ENCODE measurements at regions not wholly inside any gene's neighbourhood (a gene's known extent, or its start where the extent isn't known, plus 50 kb on each side); places are given as distances from the start of the nearest gene placed in this dataset.

DNA sequence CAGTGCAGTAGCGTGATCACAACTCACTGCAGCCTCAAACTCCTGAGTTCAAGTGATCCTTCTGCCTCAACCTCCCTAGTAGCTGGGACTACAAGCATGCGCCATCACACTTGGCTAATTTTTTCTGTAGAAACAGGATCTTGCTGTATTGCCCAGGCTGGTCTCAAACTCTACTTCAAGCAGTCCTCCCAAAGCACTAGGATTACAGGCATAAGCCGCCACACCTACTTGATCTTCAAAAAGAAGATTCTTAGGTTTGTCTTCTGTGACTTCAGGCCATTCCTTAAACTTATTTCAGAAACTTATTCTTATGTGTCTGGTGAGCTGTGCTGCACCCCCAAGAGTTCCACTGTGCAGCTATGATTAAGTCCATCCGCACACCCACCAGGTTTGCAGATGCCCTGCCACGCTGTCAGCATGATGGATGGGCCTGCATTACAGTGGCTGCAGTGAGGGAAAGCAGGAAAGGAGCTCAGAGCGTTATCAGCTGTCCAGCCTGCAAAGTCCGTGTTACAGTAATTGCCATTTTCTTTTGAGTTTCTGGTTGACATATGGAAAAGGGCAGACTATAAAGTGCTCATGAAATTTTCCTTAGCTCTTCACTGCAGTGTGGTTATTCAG is 146.6 kb downstream of the AASDH start:
- H3K36me3 Mint-ChIP-seq (ENCODE audit: insufficient read depth in 1 of 3, low read depth in 3 of 3) = no peaks in the 10 kb centered on the region
- peaks cover 8 to 12% of the 10 kb centered on the region in 2 experiments for H3K4me1 Mint-ChIP-seq
- no peaks in the 10 kb centered on the region for H4K20me1 ChIP-seq (ENCODE audit: control insufficient read depth, insufficient read depth, insufficient read length)
- H3K9me3 Mint-ChIP-seq = no peaks in the 10 kb centered on the region
- WGBS (ENCODE audit: extremely low coverage, insufficient read length, low lambda C conversion rate) = no CpG with 5 or more reads among the region's 7 CpGs
- H2BK5ac ChIP-seq (ENCODE audit: insufficient read length, low read length) = no peak overlapping the region
- H3K9ac ChIP-seq (ENCODE audit: extremely low read depth, insufficient read length, low read length) = no peak overlapping the region
- TF ChIP-seq, protein P1, sequence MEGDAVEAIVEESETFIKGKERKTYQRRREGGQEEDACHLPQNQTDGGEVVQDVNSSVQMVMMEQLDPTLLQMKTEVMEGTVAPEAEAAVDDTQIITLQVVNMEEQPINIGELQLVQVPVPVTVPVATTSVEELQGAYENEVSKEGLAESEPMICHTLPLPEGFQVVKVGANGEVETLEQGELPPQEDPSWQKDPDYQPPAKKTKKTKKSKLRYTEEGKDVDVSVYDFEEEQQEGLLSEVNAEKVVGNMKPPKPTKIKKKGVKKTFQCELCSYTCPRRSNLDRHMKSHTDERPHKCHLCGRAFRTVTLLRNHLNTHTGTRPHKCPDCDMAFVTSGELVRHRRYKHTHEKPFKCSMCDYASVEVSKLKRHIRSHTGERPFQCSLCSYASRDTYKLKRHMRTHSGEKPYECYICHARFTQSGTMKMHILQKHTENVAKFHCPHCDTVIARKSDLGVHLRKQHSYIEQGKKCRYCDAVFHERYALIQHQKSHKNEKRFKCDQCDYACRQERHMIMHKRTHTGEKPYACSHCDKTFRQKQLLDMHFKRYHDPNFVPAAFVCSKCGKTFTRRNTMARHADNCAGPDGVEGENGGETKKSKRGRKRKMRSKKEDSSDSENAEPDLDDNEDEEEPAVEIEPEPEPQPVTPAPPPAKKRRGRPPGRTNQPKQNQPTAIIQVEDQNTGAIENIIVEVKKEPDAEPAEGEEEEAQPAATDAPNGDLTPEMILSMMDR (conservative IDR thresholded peaks at IDR 0.05) = no peak
- no peak overlapping the region for H2BK120ac ChIP-seq (ENCODE audit: low read depth, low read length, poor library complexity, severe bottlenecking)
- H3K27me3 Mint-ChIP-seq (ENCODE audit: low read depth) = no peaks in the 10 kb centered on the region
- no peak overlapping the region for H4K91ac ChIP-seq (ENCODE audit: insufficient read length, low read depth, low read length)
- H2BK12ac ChIP-seq (ENCODE audit: insufficient read length, low read depth, low read length) = no peak overlapping the region
- DNase-seq = no peak
- no peak overlapping the region for H2AFZ ChIP-seq (ENCODE audit: low read length)
- H3K4me2 ChIP-seq (ENCODE audit: insufficient read depth, insufficient read length, low read length) = no peak overlapping the region
- H2BK20ac ChIP-seq (ENCODE audit: low read depth, low read length, poor library complexity, severe bottlenecking) = no peak overlapping the region
- H2BK15ac ChIP-seq (ENCODE audit: low read depth, low read length) = no peak overlapping the region
- no peak overlapping the region for H3K27ac ChIP-seq (ENCODE audit: insufficient read length, low read depth, low read length)
- no peaks in the 10 kb centered on the region for H3K79me1 ChIP-seq (ENCODE audit: insufficient read depth, low read depth, low read length, poor library complexity, severe bottlenecking)
- H4K8ac ChIP-seq (replicated peaks; ENCODE audit: insufficient read length, low read depth, low read length) = no peak overlapping the region
- no peak overlapping the region for H2AK5ac ChIP-seq (ENCODE audit: insufficient read length, low read length)
- no peak overlapping the region for H3K56ac ChIP-seq (ENCODE audit: insufficient read length, low read depth, low read length)
- no peak overlapping the region for H3K4me3 Mint-ChIP-seq
- no peaks in the 10 kb centered on the region for H3K9me3 ChIP-seq (ENCODE audit: control insufficient read depth, low read depth, low read length)
- H3K79me2 ChIP-seq (ENCODE audit: insufficient read depth, low read length) = no peaks in the 10 kb centered on the region
- no peak overlapping the region for H3K18ac ChIP-seq (ENCODE audit: insufficient read length, low read depth, low read length)
- no peak overlapping the region for H3K14ac ChIP-seq (ENCODE audit: insufficient read depth, low read length)
- no peak overlapping the region for H3T11ph ChIP-seq (ENCODE audit: low read length)
- no peak overlapping the region for H3K27ac Mint-ChIP-seq
- H3K27me3 ChIP-seq (ENCODE audit: insufficient read depth, low read length) = no peaks in the 10 kb centered on the region
- H3K4ac ChIP-seq (ENCODE audit: low read depth, low read length) = no peak overlapping the region
- H3K23me2 ChIP-seq (ENCODE audit: insufficient read length, low read depth, low read length, poor library complexity, severe bottlenecking) = no peaks in the 10 kb centered on the region
- no peak overlapping the region for H3K23ac ChIP-seq (ENCODE audit: insufficient read length, low read depth, low read length)
- H4K5ac ChIP-seq (ENCODE audit: insufficient read length, low read depth, low read length) = no peak overlapping the region
- peaks cover 3% of the 10 kb centered on the region; the same call in 1 of the 2 replicates for H3K4me1 ChIP-seq (ENCODE audit: insufficient read depth, low read length)

Data from H9 (cell line).